ENCODE measurements at regions not wholly inside any gene's neighbourhood (a gene's known extent, or its start where the extent isn't known, plus 50 kb on each side); places are given as distances from the start of the nearest gene placed in this dataset.
"Not testable (repeated sequence)": the region's sequence is repeated elsewhere in the genome, so short reads cannot be mapped to it uniquely, and the experiment has no call there.

- TF ChIP-seq Cebpa-rat (IDR thresholded peaks at IDR 0.05), result no peak
- no peaks in the 10 kb centered on the region for H4K20me1 ChIP-seq
- no peak overlapping the region for H3K4me3 ChIP-seq
- H3K27ac ChIP-seq, result no peak overlapping the region
- no peak overlapping the region for H3K9ac ChIP-seq
- peaks cover 6% of the 10 kb centered on the region for H3K4me1 ChIP-seq
- no peaks in the 10 kb centered on the region for H3K36me3 ChIP-seq
- H3K9me3 ChIP-seq, result peaks cover 25% of the 10 kb centered on the region
- H3K4me2 ChIP-seq, result no peak overlapping the region
- no peaks in the 10 kb centered on the region for H3K27me3 ChIP-seq
Observed at GRCh38 chr16:26856271-26856670, 210.5 kb upstream of the C16orf82 start.

- Histone ChIP-seq H3K4me2 (no peak overlapping the region), H3K9ac (no peak overlapping the region), H4K20me1 (no peaks in the 10 kb centered on the region), H3K4me1 (peaks cover 6% of the 10 kb centered on the region), H3K27ac (no peak overlapping the region), H3K4me3 (no peak overlapping the region), H3K27me3 (no peaks in the 10 kb centered on the region), H3K9me3 (peaks cover 30% of the 10 kb centered on the region), H3K36me3 (no peaks in the 10 kb centered on the region)
- no peak for TF ChIP-seq Cebpa-rat (IDR thresholded peaks at IDR 0.05)
Observed at GRCh38 chr16:26856791-26857190, 209.9 kb upstream of the C16orf82 start.

DNA sequence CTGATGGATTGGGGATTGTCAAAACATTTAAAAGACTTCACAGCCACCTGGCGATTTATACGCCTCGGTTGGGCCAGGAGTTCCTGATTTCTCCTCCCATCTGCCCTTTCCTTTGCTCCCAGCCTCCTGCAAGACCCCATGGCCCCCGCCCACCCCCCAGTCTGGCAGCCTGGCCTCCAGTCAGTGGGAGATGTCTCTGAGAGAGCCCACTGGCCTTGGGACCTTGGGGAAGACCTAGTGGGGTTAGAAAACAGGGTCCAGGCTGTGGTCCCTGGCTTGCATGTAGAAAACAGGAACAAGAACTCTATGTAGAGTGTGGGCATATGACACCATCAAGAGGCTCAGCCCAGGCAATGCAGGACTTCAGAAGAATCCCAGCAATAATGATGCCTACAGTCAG lies 209.4 kb upstream of the C16orf82 start:
- H3K27ac ChIP-seq, result no peak overlapping the region
- no peak overlapping the region for H3K4me2 ChIP-seq

GRCh38 chr16:26860506-26860905 lies 206.2 kb upstream of the C16orf82 start:
- no peak for TF ChIP-seq Cebpa-rat (IDR thresholded peaks at IDR 0.05)
- H3K27me3 ChIP-seq, result no peaks in the 10 kb centered on the region

More for the DNA sequence above, 209.4 kb upstream of the C16orf82 start:
- no peak overlapping the region for H3K4me3 ChIP-seq
- H4K20me1 ChIP-seq, result no peaks in the 10 kb centered on the region
- no peaks in the 10 kb centered on the region for H3K27me3 ChIP-seq
- H3K9ac ChIP-seq, result no peak overlapping the region
- H3K4me1 ChIP-seq, result peaks cover 1% of the 10 kb centered on the region; the same call in 1 of the 2 replicates
- TF ChIP-seq Cebpa-rat (IDR thresholded peaks at IDR 0.05), result no peak
- H3K36me3 ChIP-seq, result no peaks in the 10 kb centered on the region
- H3K9me3 ChIP-seq, result peaks cover 34% of the 10 kb centered on the region

GRCh38 chr16:26863931-26864330 lies 202.8 kb upstream of the C16orf82 start:
- no peak overlapping the region for H3K9ac ChIP-seq
- H3K4me1 ChIP-seq, result no peaks in the 10 kb centered on the region
- no peaks in the 10 kb centered on the region for H3K27me3 ChIP-seq
- no peak for TF ChIP-seq Cebpa-rat (IDR thresholded peaks at IDR 0.05)
- H4K20me1 ChIP-seq, result no peaks in the 10 kb centered on the region
- H3K27ac ChIP-seq, result no peak overlapping the region
- H3K9me3 ChIP-seq, result peaks cover 32% of the 10 kb centered on the region
- H3K4me3 ChIP-seq, result no peak overlapping the region
- H3K4me2 ChIP-seq, result no peak overlapping the region
- H3K36me3 ChIP-seq, result no peaks in the 10 kb centered on the region

More at GRCh38 chr16:26860506-26860905, 206.2 kb upstream of the C16orf82 start:
- H3K9ac ChIP-seq, result no peak overlapping the region
- no peaks in the 10 kb centered on the region for H3K4me1 ChIP-seq
- H3K36me3 ChIP-seq, result no peaks in the 10 kb centered on the region
- H4K20me1 ChIP-seq, result no peaks in the 10 kb centered on the region
- no peak overlapping the region for H3K4me3 ChIP-seq
- H3K9me3 ChIP-seq, result peaks cover 34% of the 10 kb centered on the region
- H3K4me2 ChIP-seq, result no peak overlapping the region
- H3K27ac ChIP-seq, result no peak overlapping the region

GRCh38 chr16:26874318-26874717 lies 192.4 kb upstream of the C16orf82 start:
- H3K36me3 ChIP-seq, H3K4me3 ChIP-seq, H3K9ac ChIP-seq, H3K4me1 ChIP-seq, H3K4me2 ChIP-seq, H3K27ac ChIP-seq, H3K27me3 ChIP-seq, H4K20me1 ChIP-seq: not testable (repeated sequence)
- peaks cover 22% of the 10 kb centered on the region; the same call in 1 of the 2 replicates for H3K9me3 ChIP-seq

GRCh38 chr16:26877421-26877820 lies 189.3 kb upstream of the C16orf82 start:
- no peaks in the 10 kb centered on the region for H4K20me1 ChIP-seq
- no peak for TF ChIP-seq Cebpa-rat (IDR thresholded peaks at IDR 0.05)
- H3K9me3 ChIP-seq, result peaks cover 19% of the 10 kb centered on the region; the same call in 1 of the 2 replicates
- H3K9ac ChIP-seq, result no peak overlapping the region
- no peak overlapping the region for H3K4me3 ChIP-seq
- no peak overlapping the region for H3K27ac ChIP-seq
- no peaks in the 10 kb centered on the region for H3K4me1 ChIP-seq
- no peaks in the 10 kb centered on the region for H3K36me3 ChIP-seq
- no peaks in the 10 kb centered on the region for H3K27me3 ChIP-seq
- H3K4me2 ChIP-seq, result no peak overlapping the region

- Histone ChIP-seq H3K9ac (no peak overlapping the region), H3K4me2 (no peak overlapping the region), H3K36me3 (no peaks in the 10 kb centered on the region), H3K4me3 (no peak overlapping the region), H3K9me3 (peaks cover 9% of the 10 kb centered on the region), H3K27ac (no peak overlapping the region), H3K27me3 (no peaks in the 10 kb centered on the region), H3K4me1 (no peaks in the 10 kb centered on the region), H4K20me1 (no peaks in the 10 kb centered on the region)
- TF ChIP-seq Cebpa-rat (IDR thresholded peaks at IDR 0.05), result no peak
Observed at GRCh38 chr16:26885674-26886073, 181.1 kb upstream of the C16orf82 start.

DNA sequence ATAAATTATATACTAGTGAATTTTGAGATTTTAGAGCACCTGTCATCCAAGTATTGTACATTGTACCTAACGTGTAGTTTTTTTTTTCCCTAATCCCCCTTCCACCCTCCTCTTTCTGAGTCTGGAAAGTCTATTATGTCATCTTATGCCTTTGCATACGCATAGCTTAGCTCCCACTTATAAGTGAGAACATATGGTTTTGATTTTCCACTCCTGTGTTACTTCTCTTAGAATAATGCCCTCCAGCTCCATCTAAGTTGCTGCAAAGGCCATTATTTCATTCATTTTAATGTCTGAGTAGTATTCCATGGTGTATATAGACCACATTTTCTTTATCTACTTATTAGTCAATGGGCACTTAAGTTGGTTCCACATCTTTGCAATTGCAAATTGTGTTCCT lies 177.0 kb upstream of the C16orf82 start:
- Histone ChIP-seq H3K4me2 (no peak overlapping the region), H3K9ac (no peak overlapping the region), H3K36me3 (no peaks in the 10 kb centered on the region), H3K4me3 (no peak overlapping the region), H3K27me3 (no peaks in the 10 kb centered on the region), H3K27ac (no peak overlapping the region), H3K4me1 (peaks cover 6% of the 10 kb centered on the region), H4K20me1 (no peaks in the 10 kb centered on the region), H3K9me3 (peaks cover 6% of the 10 kb centered on the region; the same call in 1 of the 2 replicates)
- TF ChIP-seq Cebpa-rat (IDR thresholded peaks at IDR 0.05), result no peak

- Histone ChIP-seq H3K9me3 (peaks cover 10% of the 10 kb centered on the region), H3K36me3 (no peaks in the 10 kb centered on the region), H3K4me2 (no peak overlapping the region), H3K4me1 (peaks cover 14% of the 10 kb centered on the region), H3K4me3 (no peak overlapping the region), H3K9ac (no peak overlapping the region), H3K27ac (no peak overlapping the region), H4K20me1 (no peaks in the 10 kb centered on the region), H3K27me3 (no peaks in the 10 kb centered on the region)
- no peak for TF ChIP-seq Cebpa-rat (IDR thresholded peaks at IDR 0.05)
Observed at GRCh38 chr16:26898200-26898599, 168.5 kb upstream of the C16orf82 start.
